ENCODE measurements at regions not wholly inside any gene's neighbourhood (a gene's known extent, or its start where the extent isn't known, plus 50 kb on each side); places are given as distances from the start of the nearest gene placed in this dataset.

- no peak overlapping the region for H2BK20ac ChIP-seq (ENCODE audit: low read length)
- H2BK12ac ChIP-seq (ENCODE audit: low read depth, low read length): no peak overlapping the region
- no peak overlapping the region for H2BK15ac ChIP-seq (ENCODE audit: low read length)
- no peaks in the 10 kb centered on the region for H3K27me3 ChIP-seq (replicated peaks in 1 of 4; ENCODE audit: control insufficient read depth in 3 of 4, extremely low read depth in 1 of 4, insufficient read depth in 3 of 4, low read length in 3 of 4)
- H3K23ac ChIP-seq (ENCODE audit: insufficient read length): no peak overlapping the region
- no peaks in the 10 kb centered on the region for H4K20me1 ChIP-seq (replicated peaks in 1 of 2; ENCODE audit: control insufficient read depth in 1 of 2, insufficient read depth in 2 of 2, low read length in 2 of 2)
- TF ChIP-seq ATF2 (IDR thresholded peaks at IDR 0.05; ENCODE audit: low read length): no peak
- TF ChIP-seq RAD21 (IDR thresholded peaks at IDR 0.05 in 1 of 2, conservative IDR thresholded peaks at IDR 0.05 in 1 of 2; ENCODE audit: low read depth in 2 of 2, low read length in 2 of 2): no peak
- TF ChIP-seq USF2 (IDR thresholded peaks at IDR 0.05; ENCODE audit: low read length): no peak
- H2AFZ ChIP-seq (ENCODE audit: low read length): no peak overlapping the region
- H3K27ac ChIP-seq (ENCODE audit: low read depth, low read length): no peak overlapping the region
- peaks cover 0 to 2% (median 0%) of the 10 kb centered on the region in 4 experiments; a peak in 1 of 7 replicates for H3K4me1 ChIP-seq (replicated peaks in 1 of 4; ENCODE audit: control insufficient read depth in 3 of 4, insufficient read depth in 4 of 4, low read length in 3 of 4)
- H3K79me2 ChIP-seq (ENCODE audit: control insufficient read depth in 1 of 2, insufficient read depth in 2 of 2, low read length in 2 of 2): no peaks in the 10 kb centered on the region
- no peak overlapping the region for H3K4me3 ChIP-seq (ENCODE audit: extremely low read depth in 1 of 4, insufficient read depth in 2 of 4, low read depth in 3 of 4, low read length in 4 of 4)
- 92% methylated on average over 8 of the region's 8 CpGs; no CpG with 5 or more reads in 1 of the 2 experiments for WGBS, 2 experiments (ENCODE audit: extremely low coverage in 1 of 2, insufficient coverage in 1 of 2, insufficient read length in 1 of 2, insufficient replicate concordance in 2 of 2, low coverage in 1 of 2, low lambda C conversion rate in 2 of 2, missing lambda C conversion rate in 1 of 2)
- ChIA-PET CTCF (ENCODE audit: partially characterized antibody) (interaction anchor here (0.6 to 1.7 kb wide), 5 partner anchors 10 to 56 kb away, joined by 3 to 5 read pairs (median 3); no protein-coding TSS in a partner anchor), POLR2A (ENCODE audit: partially characterized antibody) (no interaction called here)
- no peak overlapping the region for H4K91ac ChIP-seq (replicated peaks; ENCODE audit: insufficient read length, low read length)
- no peak overlapping the region for H4K5ac ChIP-seq (ENCODE audit: insufficient read length, low read depth, low read length)
- H3K4me2 ChIP-seq (ENCODE audit: insufficient read depth in 1 of 2, low read depth in 2 of 2, low read length in 2 of 2): no peak overlapping the region
- H3K79me1 ChIP-seq (ENCODE audit: low read depth, low read length): no peaks in the 10 kb centered on the region
- no peak overlapping the region for H3K56ac ChIP-seq (replicated peaks; ENCODE audit: insufficient read length, low read depth, low read length)
- no peak for DNase-seq (ENCODE audit: low read depth in 1 of 2, low spot score in 2 of 2)
- H2BK120ac ChIP-seq (replicated peaks; ENCODE audit: low read depth, low read length): no peak overlapping the region
- H3K4ac ChIP-seq (replicated peaks; ENCODE audit: insufficient read length, low read depth, low read length): no peak overlapping the region
- peaks cover 4% of the 10 kb centered on the region; the same call in 1 of the 2 replicates for H3K23me2 ChIP-seq (ENCODE audit: low read depth, low read length)
- H3K9me3 ChIP-seq (ENCODE audit: insufficient read depth in 2 of 2, low read depth in 1 of 2, low read length in 1 of 2): no peaks in the 10 kb centered on the region
- no peak overlapping the region for H3K14ac ChIP-seq (ENCODE audit: insufficient read length)
- no peak overlapping the region for H2BK5ac ChIP-seq (ENCODE audit: low read depth, low read length)
- no peak overlapping the region for H4K8ac ChIP-seq (ENCODE audit: extremely low read depth, insufficient read depth, low read length)
- H3K18ac ChIP-seq (ENCODE audit: extremely low read depth, low read length): no peak overlapping the region
- H3K36me3 ChIP-seq (ENCODE audit: control insufficient read depth in 2 of 4, insufficient read depth in 4 of 4, low read length in 3 of 4): no peaks in the 10 kb centered on the region
- H3K9ac ChIP-seq (replicated peaks in 1 of 4; ENCODE audit: extremely low read depth in 1 of 4, low read depth in 3 of 4, low read length in 3 of 4): no peak overlapping the region
- no peak overlapping the region for H2AK5ac ChIP-seq (ENCODE audit: low read depth, low read length)
- FAIRE-seq: no peak
These were observed 148.0 kb upstream of the MYCN start for GRCh38 chr2:15792331-15792730.
